ENCODE measurements at regions not wholly inside any gene's neighbourhood (a gene's known extent, or its start where the extent isn't known, plus 50 kb on each side); places are given as distances from the start of the nearest gene placed in this dataset.

DNA sequence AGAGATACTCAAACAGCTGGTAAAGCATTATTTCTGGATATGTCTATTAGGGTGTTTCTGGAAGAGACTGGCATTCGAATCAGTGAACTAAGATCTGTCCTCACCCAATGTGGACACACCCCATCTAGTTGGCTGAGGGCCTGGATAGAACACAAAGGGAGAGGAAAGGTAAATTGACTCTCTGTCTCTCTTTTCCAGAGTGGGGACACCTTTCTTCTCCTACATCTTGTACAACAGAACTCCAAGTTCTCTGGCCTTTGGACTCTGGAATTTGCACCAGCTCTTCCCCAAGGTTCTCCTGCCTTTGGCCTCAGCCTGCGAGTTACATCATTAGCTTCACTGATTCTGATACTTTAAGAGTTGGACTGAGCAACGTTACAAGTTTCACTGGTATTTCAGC is 1253.9 kb downstream of the SLC16A7 start:
- Histone ChIP-seq H3K36me3 (ENCODE audit: control insufficient read depth in 3 of 3, insufficient read depth in 3 of 3, low read length in 3 of 3) (no peaks in the 10 kb centered on the region), H3K9ac (ENCODE audit: low read depth in 1 of 3, low read length in 3 of 3) (no peak overlapping the region), H3K27ac (ENCODE audit: low read depth, low read length) (no peak overlapping the region), H3K4me3 (ENCODE audit: low read length in 3 of 3) (no peak overlapping the region), H3K9me3 (ENCODE audit: control insufficient read depth in 3 of 3, low read length in 3 of 3) (no peaks in the 10 kb centered on the region), H3K27me3 (ENCODE audit: control insufficient read depth in 3 of 3, insufficient read depth in 3 of 3, low read length in 3 of 3) (no peaks in the 10 kb centered on the region), H3K4me1 (ENCODE audit: control insufficient read depth in 3 of 3, insufficient read depth in 3 of 3, low read length in 3 of 3) (no peaks in the 10 kb centered on the region)

DNA sequence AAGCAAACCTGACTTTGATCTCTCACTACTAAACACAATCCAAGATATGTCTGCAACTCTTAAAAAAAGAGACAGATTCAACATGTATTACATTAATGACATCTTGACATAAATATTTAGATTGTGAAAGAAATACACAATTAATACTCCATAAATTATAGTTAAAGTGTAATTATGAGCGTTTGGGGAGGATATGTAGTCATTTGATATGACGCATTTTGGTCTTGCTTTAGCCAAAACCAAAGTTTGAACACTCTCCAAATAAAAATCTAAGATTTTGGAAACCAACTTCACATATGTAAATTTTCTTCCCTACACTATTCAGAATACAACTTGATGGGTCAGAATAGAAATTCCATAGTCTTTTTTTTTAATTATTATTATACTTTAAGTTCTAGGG is 1257.6 kb downstream of the SLC16A7 start:
- H3K36me3 ChIP-seq (ENCODE audit: control insufficient read depth in 3 of 3, insufficient read depth in 3 of 3, low read length in 3 of 3) = no peaks in the 10 kb centered on the region
- no peak overlapping the region for H3K4me3 ChIP-seq (ENCODE audit: low read length in 3 of 3)
- no peaks in the 10 kb centered on the region for H3K4me1 ChIP-seq (ENCODE audit: control insufficient read depth in 3 of 3, insufficient read depth in 3 of 3, low read length in 3 of 3)
- H3K9me3 ChIP-seq (ENCODE audit: control insufficient read depth in 3 of 3, low read length in 3 of 3) = no peaks in the 10 kb centered on the region
- H3K27me3 ChIP-seq (ENCODE audit: control insufficient read depth in 3 of 3, insufficient read depth in 3 of 3, low read length in 3 of 3) = no peaks in the 10 kb centered on the region
- H3K27ac ChIP-seq (ENCODE audit: low read depth, low read length) = no peak overlapping the region
- no peak overlapping the region for H3K9ac ChIP-seq (ENCODE audit: low read depth in 1 of 3, low read length in 3 of 3)

DNA sequence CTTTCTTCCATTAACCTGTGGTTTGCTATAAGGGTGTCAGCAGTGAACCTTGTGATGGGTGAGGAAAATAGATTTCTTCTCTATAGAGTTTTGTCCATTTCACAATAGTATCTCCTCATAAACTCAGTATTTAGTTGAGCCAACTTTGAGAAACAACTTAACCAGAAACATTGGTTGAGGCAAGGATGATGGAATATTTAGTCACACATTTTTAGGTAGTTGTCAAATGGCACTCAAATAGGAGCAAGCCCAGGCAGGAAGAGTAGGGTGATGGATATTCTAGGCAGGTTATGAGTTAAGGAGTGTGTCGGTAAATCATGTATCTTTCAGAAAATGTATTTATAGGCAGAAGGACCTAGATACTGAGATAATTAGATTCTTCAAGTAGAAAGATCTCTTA is 1267.6 kb downstream of the SLC16A7 start:
- Histone ChIP-seq H3K36me3 (ENCODE audit: control insufficient read depth in 3 of 3, insufficient read depth in 3 of 3, low read length in 3 of 3) (no peaks in the 10 kb centered on the region), H3K9ac (ENCODE audit: low read depth in 1 of 3, low read length in 3 of 3) (no peak overlapping the region)

DNA sequence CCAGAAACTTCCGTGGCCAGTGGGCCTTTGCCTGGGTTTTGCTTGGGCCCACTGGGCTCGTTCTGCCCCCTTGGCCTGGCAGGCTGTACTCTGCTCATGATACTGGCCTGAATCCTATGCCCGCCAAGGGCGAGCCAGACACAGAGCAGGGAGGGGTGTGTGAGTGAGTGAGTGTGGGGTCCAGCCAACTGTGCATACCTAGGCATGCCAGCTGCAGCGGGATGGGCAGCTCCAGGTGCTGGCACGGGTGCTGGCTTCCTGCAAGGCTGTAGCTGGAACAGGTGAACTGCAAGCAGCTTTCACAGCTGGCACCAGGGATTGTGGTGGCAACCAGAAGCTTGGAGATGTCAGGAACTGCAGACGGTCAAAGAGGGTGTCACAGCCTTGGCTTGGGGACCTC is 1276.4 kb downstream of the SLC16A7 start:
- H3K4me3 ChIP-seq (ENCODE audit: low read length in 3 of 3) = no peak overlapping the region
- no peaks in the 10 kb centered on the region for H3K4me1 ChIP-seq (ENCODE audit: control insufficient read depth in 3 of 3, insufficient read depth in 3 of 3, low read length in 3 of 3)
- H3K36me3 ChIP-seq (ENCODE audit: control insufficient read depth in 3 of 3, insufficient read depth in 3 of 3, low read length in 3 of 3) = no peaks in the 10 kb centered on the region
- H3K27ac ChIP-seq (ENCODE audit: low read depth, low read length) = no peak overlapping the region
- H3K9ac ChIP-seq (ENCODE audit: low read depth in 1 of 3, low read length in 3 of 3) = no peak overlapping the region
- no peaks in the 10 kb centered on the region for H3K27me3 ChIP-seq (ENCODE audit: control insufficient read depth in 3 of 3, insufficient read depth in 3 of 3, low read length in 3 of 3)
- no peaks in the 10 kb centered on the region for H3K9me3 ChIP-seq (ENCODE audit: control insufficient read depth in 3 of 3, low read length in 3 of 3)

More for the DNA sequence above, 1267.6 kb downstream of the SLC16A7 start:
- no peak overlapping the region for H3K27ac ChIP-seq (ENCODE audit: low read depth, low read length)
- H3K4me1 ChIP-seq (ENCODE audit: control insufficient read depth in 3 of 3, insufficient read depth in 3 of 3, low read length in 3 of 3) = no peaks in the 10 kb centered on the region
- no peak overlapping the region for H3K4me3 ChIP-seq (ENCODE audit: low read length in 3 of 3)
- H3K9me3 ChIP-seq (ENCODE audit: control insufficient read depth in 3 of 3, low read length in 3 of 3) = no peaks in the 10 kb centered on the region
- no peaks in the 10 kb centered on the region for H3K27me3 ChIP-seq (ENCODE audit: control insufficient read depth in 3 of 3, insufficient read depth in 3 of 3, low read length in 3 of 3)

DNA sequence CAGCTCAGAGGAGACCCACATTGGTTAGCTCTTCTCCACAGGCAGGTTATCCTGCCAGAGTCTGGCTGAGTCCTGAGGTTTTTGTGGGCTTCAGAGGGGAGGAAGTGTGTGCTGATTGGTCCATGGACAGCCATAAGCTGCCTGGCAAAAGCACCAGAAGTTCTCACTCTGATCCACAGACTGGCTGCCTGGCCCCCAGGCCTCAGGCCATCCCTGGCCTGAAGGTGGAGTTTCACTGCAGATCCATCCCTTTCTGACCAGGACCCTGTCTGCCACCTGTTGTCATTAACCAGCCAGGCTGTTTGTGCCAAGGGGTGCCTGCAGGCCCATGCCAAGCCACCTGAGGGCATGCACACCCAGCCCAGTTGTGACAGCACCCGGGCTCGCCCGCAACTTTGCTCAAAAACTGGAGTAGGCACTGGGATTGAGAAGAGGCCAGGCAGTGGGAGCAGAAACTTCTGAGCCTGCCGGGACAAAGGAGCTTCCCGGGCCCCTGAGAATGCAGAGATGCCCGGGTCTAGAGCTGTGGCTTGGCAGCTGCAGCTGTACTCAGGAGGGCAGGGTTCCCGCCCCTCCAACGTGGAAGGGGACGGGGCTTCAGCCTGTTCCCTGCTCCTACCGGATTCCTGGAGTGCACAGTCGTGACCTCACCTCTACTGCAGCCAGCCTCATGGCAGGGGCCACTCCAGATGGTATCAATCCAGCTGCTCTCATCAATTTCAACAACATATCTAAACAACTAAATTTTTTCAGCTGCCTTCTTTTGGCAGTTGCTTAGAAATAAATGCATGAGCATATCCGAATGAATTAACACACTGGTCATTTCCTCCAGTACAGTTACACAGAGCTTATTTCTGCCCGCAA is 1277.3 kb downstream of the SLC16A7 start:
- Histone ChIP-seq H3K4me1 (ENCODE audit: control insufficient read depth in 3 of 3, insufficient read depth in 3 of 3, low read length in 3 of 3) (no peaks in the 10 kb centered on the region), H3K4me3 (ENCODE audit: low read length in 3 of 3) (no peak overlapping the region), H3K9me3 (ENCODE audit: control insufficient read depth in 3 of 3, low read length in 3 of 3) (no peaks in the 10 kb centered on the region), H3K9ac (ENCODE audit: low read depth in 1 of 3, low read length in 3 of 3) (no peak overlapping the region), H3K27me3 (ENCODE audit: control insufficient read depth in 3 of 3, insufficient read depth in 3 of 3, low read length in 3 of 3) (no peaks in the 10 kb centered on the region), H3K36me3 (ENCODE audit: control insufficient read depth in 3 of 3, insufficient read depth in 3 of 3, low read length in 3 of 3) (no peaks in the 10 kb centered on the region), H3K27ac (ENCODE audit: low read depth, low read length) (no peak overlapping the region)

DNA sequence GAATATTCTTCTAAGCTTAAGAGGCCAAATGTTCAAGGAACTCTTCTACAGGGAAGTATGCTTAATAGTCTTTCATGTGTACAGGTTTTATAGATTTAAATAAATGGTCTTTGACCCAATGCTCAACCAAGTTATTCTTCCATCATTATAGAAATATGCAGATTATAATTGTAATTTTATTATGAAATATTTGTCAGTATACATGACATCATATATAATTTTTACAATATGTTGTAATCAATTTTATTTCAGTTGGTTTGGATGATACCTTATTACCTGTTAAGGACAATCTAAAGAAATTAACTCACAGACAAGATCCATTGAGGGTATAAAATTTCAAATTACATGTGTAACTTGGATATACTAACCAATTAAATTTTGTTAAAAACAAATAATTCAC is 1278.3 kb downstream of the SLC16A7 start:
- H3K4me1 ChIP-seq (ENCODE audit: control insufficient read depth in 3 of 3, insufficient read depth in 3 of 3, low read length in 3 of 3) = no peaks in the 10 kb centered on the region
- H3K9me3 ChIP-seq (ENCODE audit: control insufficient read depth in 3 of 3, low read length in 3 of 3) = no peaks in the 10 kb centered on the region
- H3K36me3 ChIP-seq (ENCODE audit: control insufficient read depth in 3 of 3, insufficient read depth in 3 of 3, low read length in 3 of 3) = no peaks in the 10 kb centered on the region
- H3K9ac ChIP-seq (ENCODE audit: low read depth in 1 of 3, low read length in 3 of 3) = no peak overlapping the region
- no peak overlapping the region for H3K4me3 ChIP-seq (ENCODE audit: low read length in 3 of 3)
- H3K27ac ChIP-seq (ENCODE audit: low read depth, low read length) = no peak overlapping the region
- no peaks in the 10 kb centered on the region for H3K27me3 ChIP-seq (ENCODE audit: control insufficient read depth in 3 of 3, insufficient read depth in 3 of 3, low read length in 3 of 3)

DNA sequence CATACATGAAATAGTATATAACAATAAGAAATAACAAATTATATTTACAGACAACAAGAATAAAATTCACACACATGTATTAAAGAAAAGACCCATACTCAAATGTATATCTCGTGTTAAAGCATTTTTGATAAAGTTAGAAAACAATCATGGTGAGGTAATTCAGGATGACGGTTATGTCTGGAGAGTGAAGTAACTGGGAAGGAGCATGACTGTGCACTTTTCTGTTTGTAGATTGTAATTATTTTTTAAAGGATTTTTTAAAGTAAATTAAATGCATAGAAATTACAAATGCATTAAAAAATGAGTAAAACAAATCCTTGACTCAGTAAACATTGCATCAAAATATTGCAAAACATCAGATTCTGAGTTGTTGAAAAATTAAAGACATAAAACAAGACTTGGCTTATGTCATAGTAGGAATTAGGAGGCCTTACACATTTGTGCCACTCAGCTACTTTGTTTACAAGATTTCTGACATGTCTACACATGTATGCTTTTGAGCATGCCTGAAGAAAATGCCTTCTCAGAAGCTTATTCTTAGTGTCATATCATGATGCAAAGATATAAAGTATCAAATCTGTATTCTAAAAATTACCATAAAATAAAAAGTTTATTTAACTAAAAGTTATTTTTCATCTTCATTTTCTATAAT is 1325.1 kb downstream of the SLC16A7 start:
- no peaks in the 10 kb centered on the region for H3K9me3 ChIP-seq (ENCODE audit: control insufficient read depth in 3 of 3, low read length in 3 of 3)
- H3K4me1 ChIP-seq (ENCODE audit: control insufficient read depth in 3 of 3, insufficient read depth in 3 of 3, low read length in 3 of 3) = no peaks in the 10 kb centered on the region
- H3K4me3 ChIP-seq (ENCODE audit: low read length in 3 of 3) = no peak overlapping the region
- H3K9ac ChIP-seq (ENCODE audit: low read depth in 1 of 3, low read length in 3 of 3) = no peak overlapping the region
- H3K27me3 ChIP-seq (ENCODE audit: control insufficient read depth in 3 of 3, insufficient read depth in 3 of 3, low read length in 3 of 3) = no peaks in the 10 kb centered on the region
- no peaks in the 10 kb centered on the region for H3K36me3 ChIP-seq (ENCODE audit: control insufficient read depth in 3 of 3, insufficient read depth in 3 of 3, low read length in 3 of 3)
- H3K27ac ChIP-seq (ENCODE audit: low read depth, low read length) = no peak overlapping the region

DNA sequence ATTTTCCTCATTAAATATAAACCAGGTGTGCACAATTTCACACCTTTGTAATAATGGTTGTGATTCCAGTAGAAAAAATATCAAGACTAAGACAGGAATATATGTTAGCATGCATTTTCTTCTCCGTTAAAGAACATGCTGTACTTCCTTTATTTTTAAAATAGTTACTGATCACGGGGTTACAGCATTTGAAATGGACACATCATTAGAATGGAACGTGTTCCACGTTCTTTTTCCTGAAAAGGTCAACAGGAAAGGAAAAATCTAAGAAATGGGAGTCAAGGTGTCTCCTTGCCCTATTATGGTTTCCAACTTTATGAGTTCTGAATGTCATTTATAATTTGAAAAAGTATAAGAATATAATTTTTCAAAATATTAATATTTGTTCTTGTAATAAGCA is 1325.7 kb downstream of the SLC16A7 start:
- Histone ChIP-seq H3K27me3 (ENCODE audit: control insufficient read depth in 3 of 3, insufficient read depth in 3 of 3, low read length in 3 of 3) (no peaks in the 10 kb centered on the region), H3K9ac (ENCODE audit: low read depth in 1 of 3, low read length in 3 of 3) (no peak overlapping the region), H3K4me3 (ENCODE audit: low read length in 3 of 3) (no peak overlapping the region), H3K27ac (ENCODE audit: low read depth, low read length) (no peak overlapping the region), H3K9me3 (ENCODE audit: control insufficient read depth in 3 of 3, low read length in 3 of 3) (no peaks in the 10 kb centered on the region), H3K36me3 (ENCODE audit: control insufficient read depth in 3 of 3, insufficient read depth in 3 of 3, low read length in 3 of 3) (no peaks in the 10 kb centered on the region), H3K4me1 (ENCODE audit: control insufficient read depth in 3 of 3, insufficient read depth in 3 of 3, low read length in 3 of 3) (no peaks in the 10 kb centered on the region)

DNA sequence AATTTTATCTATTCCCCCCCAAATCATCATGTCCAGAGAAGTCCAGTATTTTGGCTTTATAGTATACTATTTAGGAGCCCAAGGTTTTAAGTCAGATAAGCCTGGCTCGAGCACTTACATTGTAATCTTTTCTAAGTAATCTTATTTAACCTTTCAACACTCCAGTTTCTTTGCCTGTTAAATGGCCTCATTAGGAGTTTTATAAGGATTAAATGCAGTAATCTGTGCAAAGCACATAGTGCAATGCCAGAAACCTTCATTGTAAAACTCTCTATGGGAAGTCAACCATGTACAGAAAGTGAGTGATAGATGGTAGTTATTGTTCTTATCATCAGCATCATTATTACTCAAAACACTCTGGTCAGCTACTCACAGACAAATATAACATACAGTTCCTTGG is 1330.4 kb downstream of the SLC16A7 start:
- Histone ChIP-seq H3K27ac (ENCODE audit: low read depth, low read length) (no peak overlapping the region), H3K27me3 (ENCODE audit: control insufficient read depth in 3 of 3, insufficient read depth in 3 of 3, low read length in 3 of 3) (no peaks in the 10 kb centered on the region), H3K4me1 (ENCODE audit: control insufficient read depth in 3 of 3, insufficient read depth in 3 of 3, low read length in 3 of 3) (no peaks in the 10 kb centered on the region), H3K4me3 (ENCODE audit: low read length in 3 of 3) (no peak overlapping the region), H3K9me3 (ENCODE audit: control insufficient read depth in 3 of 3, low read length in 3 of 3) (no peaks in the 10 kb centered on the region), H3K9ac (ENCODE audit: low read depth in 1 of 3, low read length in 3 of 3) (no peak overlapping the region), H3K36me3 (ENCODE audit: control insufficient read depth in 3 of 3, insufficient read depth in 3 of 3, low read length in 3 of 3) (no peaks in the 10 kb centered on the region)

DNA sequence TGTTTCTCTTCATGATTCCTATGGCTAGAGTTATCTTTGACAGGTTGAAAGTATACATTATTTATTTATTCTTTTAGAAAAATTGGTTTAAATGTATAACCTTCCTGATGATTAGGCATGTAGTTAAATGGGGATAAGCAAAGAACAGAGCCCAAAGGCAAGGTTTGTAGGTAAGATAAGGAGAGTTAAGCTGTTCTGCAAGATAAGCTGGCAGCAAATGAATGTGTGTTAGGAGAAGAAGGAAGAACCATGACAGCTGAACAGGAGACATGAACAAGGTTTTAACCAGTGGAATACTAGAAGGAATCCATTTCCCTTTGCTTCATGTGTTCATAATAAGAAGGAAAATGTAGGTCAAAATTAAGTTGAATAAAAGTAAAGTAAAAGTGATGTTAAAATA is 1330.1 kb upstream of the USP15 start:
- no peaks in the 10 kb centered on the region for H3K4me1 ChIP-seq (ENCODE audit: control insufficient read depth in 3 of 3, insufficient read depth in 3 of 3, low read length in 3 of 3)
- no peak overlapping the region for H3K9ac ChIP-seq (ENCODE audit: low read depth in 1 of 3, low read length in 3 of 3)
- no peaks in the 10 kb centered on the region for H3K27me3 ChIP-seq (ENCODE audit: control insufficient read depth in 3 of 3, insufficient read depth in 3 of 3, low read length in 3 of 3)
- peaks cover 0 to under 1% (median under 1%) of the 10 kb centered on the region in 3 donors for H3K9me3 ChIP-seq (ENCODE audit: control insufficient read depth in 3 of 3, low read length in 3 of 3)
- no peaks in the 10 kb centered on the region for H3K36me3 ChIP-seq (ENCODE audit: control insufficient read depth in 3 of 3, insufficient read depth in 3 of 3, low read length in 3 of 3)
- no peak overlapping the region for H3K27ac ChIP-seq (ENCODE audit: low read depth, low read length)
- H3K4me3 ChIP-seq (ENCODE audit: low read length in 3 of 3) = no peak overlapping the region

All from skeletal muscle tissue (tissue), 3 donors.